ENCODE measurements at regions not wholly inside any gene's neighbourhood (a gene's known extent, or its start where the extent isn't known, plus 50 kb on each side); places are given as distances from the start of the nearest gene placed in this dataset.

GRCh38 chr2:19675003-19675629, 226.7 kb downstream of the TTC32 start:
- TF ChIP-seq EP300 (IDR thresholded peaks at IDR 0.05) (no peak), CTCF (IDR thresholded peaks at IDR 0.05) (no peak), POLR2A (IDR thresholded peaks at IDR 0.05) (no peak)
- 41 to 42% methylated on average over 13 of the region's 13 CpGs for WGBS, 2 donors
- Histone ChIP-seq H3K27ac (no peak overlapping the region), H3K36me3 (no peaks in the 10 kb centered on the region), H3K4me1 (peaks cover 0 to 9% (median 0%) of the 10 kb centered on the region in 4 donors), H3K27me3 (no peaks in the 10 kb centered on the region), H3K4me3 (no peak overlapping the region), H3K9me3 (no peaks in the 10 kb centered on the region)
- no peak for DNase-seq (ENCODE audit: low spot score in 2 of 2)

- H3K9me3 ChIP-seq = no peaks in the 10 kb centered on the region
- 52 to 56% methylated on average over 16 of the region's 16 CpGs for WGBS, 2 donors
- no peak overlapping the region for H3K4me3 ChIP-seq
- H3K36me3 ChIP-seq = no peaks in the 10 kb centered on the region
- DNase-seq (ENCODE audit: low spot score in 2 of 2) = no peak
- H3K27ac ChIP-seq = no peak overlapping the region
- H3K27me3 ChIP-seq = no peaks in the 10 kb centered on the region
- peaks cover 0 to 9% (median 0%) of the 10 kb centered on the region in 4 donors for H3K4me1 ChIP-seq
- TF ChIP-seq POLR2A (IDR thresholded peaks at IDR 0.05) = no peak
- no peak for TF ChIP-seq EP300 (IDR thresholded peaks at IDR 0.05)
- TF ChIP-seq CTCF (IDR thresholded peaks at IDR 0.05) = no peak
Measured at GRCh38 chr2:19674051-19675002, 227.5 kb downstream of the TTC32 start.

- H3K27ac ChIP-seq = no peak overlapping the region
- H3K27me3 ChIP-seq = no peaks in the 10 kb centered on the region
- H3K4me3 ChIP-seq = no peak overlapping the region
- WGBS, 2 donors = 48 to 53% methylated on average over 11 of the region's 11 CpGs
- peaks cover 0 to 9% (median 0%) of the 10 kb centered on the region in 4 donors for H3K4me1 ChIP-seq
- no peaks in the 10 kb centered on the region for H3K36me3 ChIP-seq
- TF ChIP-seq EP300 (IDR thresholded peaks at IDR 0.05) = no peak
- TF ChIP-seq CTCF (IDR thresholded peaks at IDR 0.05) = no peak
- no peak for TF ChIP-seq POLR2A (IDR thresholded peaks at IDR 0.05)
- H3K9me3 ChIP-seq = no peaks in the 10 kb centered on the region
- no peak for DNase-seq (ENCODE audit: low spot score in 2 of 2)
Measured at GRCh38 chr2:19673213-19673791, 228.5 kb downstream of the TTC32 start.

GRCh38 chr2:19671916-19672315, 229.9 kb downstream of the TTC32 start:
- Histone ChIP-seq H3K4me3 (no peak overlapping the region), H3K36me3 (no peaks in the 10 kb centered on the region), H3K4me1 (peaks cover 0 to 9% (median 0%) of the 10 kb centered on the region in 4 donors), H3K27me3 (no peaks in the 10 kb centered on the region), H3K9me3 (no peaks in the 10 kb centered on the region), H3K27ac (no peak overlapping the region)
- no peak for DNase-seq (ENCODE audit: low spot score in 2 of 2)
- no peak for TF ChIP-seq EP300 (IDR thresholded peaks at IDR 0.05)
- TF ChIP-seq POLR2A (IDR thresholded peaks at IDR 0.05) = no peak
- TF ChIP-seq CTCF (IDR thresholded peaks at IDR 0.05) = no peak
- 84 to 93% methylated on average over 4 of the region's 4 CpGs for WGBS, 2 donors

- H3K27me3 ChIP-seq = no peaks in the 10 kb centered on the region
- H3K4me1 ChIP-seq = peaks cover 0 to 9% (median 0%) of the 10 kb centered on the region in 4 donors
- 82 to 83% methylated on average over 1 of the region's 1 CpG for WGBS, 2 donors
- no peak overlapping the region for H3K27ac ChIP-seq
- H3K4me3 ChIP-seq = no peak overlapping the region
- no peak for TF ChIP-seq EP300 (IDR thresholded peaks at IDR 0.05)
- TF ChIP-seq POLR2A (IDR thresholded peaks at IDR 0.05) = no peak
- TF ChIP-seq CTCF (IDR thresholded peaks at IDR 0.05) = no peak
- H3K9me3 ChIP-seq = no peaks in the 10 kb centered on the region
- no peaks in the 10 kb centered on the region for H3K36me3 ChIP-seq
- DNase-seq (ENCODE audit: low spot score in 2 of 2) = no peak
Measured at GRCh38 chr2:19671311-19671710, 230.5 kb downstream of the TTC32 start.
